Stimulated activated CD4-positive, alpha-beta T cell treated with anti-CD3 and anti-CD28 coated beads, Interleukin-12 subunit alpha, Interleukin-12 subunit beta, amount 100 ng/mL, for 24 hours (primary cell): ENCODE measurements at regions not wholly inside any gene's neighbourhood (a gene's known extent, or its start where the extent isn't known, plus 50 kb on each side); places are given as distances from the start of the nearest gene placed in this dataset.

Experiments
- DNase-seq, 2 experiments: peaks; one replicate each; pipeline ENCODE4 v3.0.0-alpha.2; 2020; ENCODE audit warnings: low read depth in 2 of 2

DNA sequence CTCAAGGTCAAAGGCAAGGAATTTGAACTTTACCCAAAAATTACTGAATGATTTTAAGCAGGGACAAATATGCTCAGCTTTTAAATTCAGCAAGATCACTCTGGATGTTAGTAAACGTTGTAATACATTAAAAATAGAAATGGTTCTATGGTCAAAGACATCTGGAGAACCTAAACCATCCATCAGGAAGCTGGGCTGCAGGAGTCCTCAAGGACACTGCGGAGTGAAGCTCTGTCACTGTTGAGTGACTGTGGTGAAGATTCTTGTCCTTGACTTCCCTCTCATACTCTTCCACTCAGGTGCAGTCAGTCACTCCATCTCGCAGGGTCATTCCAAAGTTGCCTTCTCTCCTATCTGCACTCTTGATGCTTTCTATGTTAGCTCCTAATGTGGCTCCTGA lies 450.7 kb downstream of the FOXO1 start:
- no peak for DNase-seq

DNA sequence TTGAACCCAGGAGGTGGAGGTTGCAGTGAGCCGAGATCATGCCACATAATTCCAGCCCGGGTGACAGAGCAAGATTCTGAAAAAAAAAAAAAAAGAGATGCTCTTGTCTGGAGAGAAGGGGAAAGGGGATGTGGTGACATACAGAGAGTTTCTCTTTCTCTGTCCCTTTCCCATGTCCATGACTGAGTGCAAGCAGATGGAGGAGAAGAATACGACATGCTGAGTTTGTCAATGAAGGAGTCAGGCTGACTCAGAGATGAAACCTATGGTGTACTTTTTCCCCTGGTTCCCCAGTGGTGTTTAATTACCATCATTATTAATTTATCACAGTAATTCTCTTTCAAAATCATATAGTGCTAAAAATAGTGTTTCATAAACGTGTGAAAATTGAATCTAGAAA lies 448.8 kb downstream of the FOXO1 start:
- DNase-seq = no peak

DNA sequence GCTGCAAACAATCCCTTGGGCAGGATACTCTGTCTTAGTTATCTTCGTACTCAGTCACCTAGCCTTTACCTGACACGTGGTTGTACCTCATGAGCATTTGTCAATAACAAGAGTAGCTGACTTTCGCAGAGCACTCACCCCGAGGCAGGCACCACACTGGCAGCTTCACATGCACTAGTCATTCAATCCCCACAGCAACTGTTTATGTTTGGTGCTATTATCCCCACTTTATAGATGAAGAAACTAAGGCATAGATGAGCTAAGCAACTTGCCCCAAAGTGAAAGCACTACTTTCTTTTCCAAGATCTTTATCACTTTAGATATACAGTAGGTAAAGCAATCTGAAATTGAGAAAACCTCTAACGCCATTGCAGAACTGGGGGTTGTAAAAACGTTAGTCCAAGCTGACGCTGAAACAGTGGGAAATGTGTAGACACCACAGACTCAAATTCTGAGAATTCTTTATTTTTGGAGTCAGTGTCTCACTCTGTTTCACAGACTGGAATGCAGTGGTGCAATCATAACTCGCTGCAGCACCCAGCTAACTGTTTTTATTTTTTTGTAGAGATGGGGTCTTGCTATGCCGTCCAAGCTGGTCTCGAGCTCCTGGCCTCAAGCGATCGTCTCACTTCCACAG lies 446.0 kb downstream of the FOXO1 start:
- no peak for DNase-seq

GRCh38 chr13:40221131-40221459 lies 445.3 kb downstream of the FOXO1 start:
- no peak for DNase-seq

- DNase-seq = no peak
These were observed 444.8 kb downstream of the FOXO1 start for GRCh38 chr13:40221460-40222201.

DNA sequence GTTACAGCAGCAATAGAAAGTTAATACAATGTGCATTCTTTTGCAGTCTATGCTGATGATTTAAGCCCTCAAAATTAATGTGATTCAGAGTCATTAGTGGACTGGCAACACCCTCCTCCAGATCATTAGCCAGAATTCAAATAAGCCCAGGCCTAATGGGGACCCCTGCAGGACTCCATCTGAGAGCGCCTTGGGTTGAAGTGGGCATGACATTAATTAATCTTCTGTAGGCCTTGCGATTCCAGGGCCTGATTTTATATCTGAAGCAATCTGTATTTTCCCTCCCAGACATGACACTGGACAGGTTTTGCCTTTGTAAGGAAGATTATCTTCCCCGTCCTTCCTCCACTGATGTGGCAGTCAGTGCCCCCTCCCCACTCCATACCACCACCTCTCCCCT lies 442.9 kb downstream of the FOXO1 start:
- no peak for DNase-seq

GRCh38 chr13:40228496-40228895 lies 437.9 kb downstream of the FOXO1 start:
- DNase-seq = no peak

DNA sequence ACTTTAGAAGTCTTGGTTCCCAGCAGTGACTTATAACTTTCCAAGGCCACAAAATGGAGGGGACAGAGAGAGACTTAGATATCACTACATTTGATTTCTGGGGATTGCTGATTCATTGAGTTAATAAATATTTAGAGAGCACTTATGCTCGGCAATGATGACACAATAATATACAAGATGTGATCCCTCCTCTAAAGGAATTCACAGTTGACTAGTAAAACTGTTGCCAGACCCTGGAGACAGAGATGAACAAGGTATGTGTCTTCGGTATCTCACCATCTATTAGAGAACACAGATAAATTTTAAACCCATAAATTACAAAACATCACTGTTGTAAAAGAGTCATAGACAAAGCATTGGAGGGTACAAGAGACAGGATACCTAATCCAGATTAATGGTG lies 437.5 kb downstream of the FOXO1 start:
- DNase-seq = no peak

DNA sequence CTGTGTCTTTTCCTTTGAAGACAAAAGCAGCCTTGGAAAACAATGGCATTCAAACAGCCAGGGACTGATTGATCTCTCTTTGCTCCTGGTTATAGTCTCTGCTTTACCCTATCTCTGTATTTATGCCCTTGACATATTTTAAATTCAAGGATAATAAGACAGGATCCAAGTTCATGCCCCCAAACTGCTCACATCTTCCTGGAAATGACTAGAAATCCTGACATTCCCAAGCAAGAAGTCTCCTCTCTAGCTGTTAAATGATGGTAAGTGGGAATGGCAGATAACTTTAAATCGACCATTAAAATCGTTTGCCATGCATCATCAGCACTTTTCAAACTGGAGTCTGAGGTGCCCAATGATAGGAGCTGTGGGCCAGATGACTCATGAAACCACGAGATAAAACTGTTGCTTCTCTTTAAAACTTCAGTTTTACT lies 435.6 kb downstream of the FOXO1 start:
- no peak for DNase-seq

DNA sequence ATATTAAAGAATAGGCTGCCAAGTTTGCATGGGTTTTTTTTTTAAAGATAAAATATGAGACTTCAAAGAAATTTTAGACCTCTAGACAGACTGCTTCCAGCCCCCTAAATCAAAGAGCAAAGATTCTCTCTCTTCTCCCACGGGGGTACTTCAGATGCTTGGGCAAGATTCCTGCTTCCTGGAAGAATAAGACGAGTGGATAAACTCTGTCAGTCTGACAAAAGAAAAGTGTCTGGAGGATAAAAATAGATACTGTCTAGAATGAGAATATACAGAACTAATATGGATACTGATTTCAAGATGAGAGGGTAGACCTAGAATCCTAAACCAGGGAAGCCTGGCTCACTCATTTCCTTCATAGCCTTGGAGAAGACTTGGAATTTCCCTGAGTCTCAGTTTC lies 435.1 kb downstream of the FOXO1 start:
- no peak for DNase-seq

- DNase-seq = no peak
These were observed 434.7 kb downstream of the FOXO1 start for GRCh38 chr13:40231751-40232150.

DNA sequence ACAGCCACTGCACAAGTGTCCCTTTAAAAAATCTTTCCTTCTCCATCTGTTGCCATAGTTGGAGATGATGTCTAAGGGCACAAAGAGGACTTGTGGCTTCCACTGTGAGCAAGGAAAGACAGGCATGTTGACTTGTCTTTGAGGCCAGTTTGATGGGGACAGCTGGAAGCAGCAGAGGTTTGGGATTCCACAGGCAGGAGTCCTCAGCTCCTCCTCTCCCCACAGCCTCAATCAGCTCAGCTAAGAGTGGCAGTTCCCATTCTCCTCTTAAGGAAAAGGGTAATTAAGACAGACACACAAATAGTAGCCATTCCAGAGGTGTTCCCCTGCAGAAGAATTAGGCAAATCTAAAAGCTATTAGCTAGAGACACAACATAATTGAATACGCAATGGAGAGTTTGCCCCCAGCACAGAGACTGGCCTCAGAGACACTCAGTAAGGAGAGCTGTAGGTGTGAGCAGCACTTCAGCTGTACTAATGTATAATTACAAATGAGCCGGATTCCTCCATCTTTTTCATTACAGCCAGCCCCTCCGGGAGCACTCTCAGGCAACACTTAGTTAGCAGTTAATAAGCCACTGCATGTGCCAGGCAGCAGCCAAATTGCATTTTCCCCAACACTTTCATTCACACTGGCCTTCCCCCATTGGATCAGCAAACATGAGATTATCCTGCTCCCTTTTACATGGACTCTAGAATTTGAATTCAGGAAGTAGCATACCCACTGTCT lies 434.0 kb downstream of the FOXO1 start:
- DNase-seq = no peak

DNA sequence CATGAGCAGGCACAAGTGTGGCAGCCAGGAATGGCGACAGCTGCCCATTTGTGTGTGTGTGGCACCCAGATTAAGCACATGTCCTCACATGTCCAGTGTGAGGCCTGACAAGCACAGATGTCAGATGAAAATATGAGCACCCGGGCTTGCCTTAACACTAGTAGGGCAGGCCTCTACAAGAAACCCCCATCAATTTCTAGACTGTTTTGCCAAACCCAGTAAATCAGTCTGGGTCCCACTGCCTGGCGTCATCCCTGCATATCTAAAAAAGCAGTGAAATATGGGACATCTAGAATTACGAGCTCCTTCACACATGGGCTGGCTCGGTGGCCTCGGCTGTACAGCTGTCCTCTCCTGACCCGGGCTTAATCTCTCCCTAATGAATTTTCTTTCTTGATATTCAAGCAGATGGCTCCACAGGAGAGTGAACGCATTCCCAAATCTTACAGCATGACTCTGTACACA lies 432.7 kb downstream of the FOXO1 start:
- no peak for DNase-seq

GRCh38 chr13:40235160-40235796 lies 431.2 kb downstream of the FOXO1 start:
- no peak for DNase-seq

- no peak for DNase-seq
These were observed 429.8 kb downstream of the FOXO1 start for GRCh38 chr13:40236566-40237168.

- no peak for DNase-seq
These were observed 427.7 kb downstream of the FOXO1 start for GRCh38 chr13:40238761-40239160.

- no peak for DNase-seq
These were observed 426.1 kb downstream of the FOXO1 start for GRCh38 chr13:40240293-40240692.

- DNase-seq = no peak
These were observed 425.2 kb downstream of the FOXO1 start for GRCh38 chr13:40241125-40241798.

DNA sequence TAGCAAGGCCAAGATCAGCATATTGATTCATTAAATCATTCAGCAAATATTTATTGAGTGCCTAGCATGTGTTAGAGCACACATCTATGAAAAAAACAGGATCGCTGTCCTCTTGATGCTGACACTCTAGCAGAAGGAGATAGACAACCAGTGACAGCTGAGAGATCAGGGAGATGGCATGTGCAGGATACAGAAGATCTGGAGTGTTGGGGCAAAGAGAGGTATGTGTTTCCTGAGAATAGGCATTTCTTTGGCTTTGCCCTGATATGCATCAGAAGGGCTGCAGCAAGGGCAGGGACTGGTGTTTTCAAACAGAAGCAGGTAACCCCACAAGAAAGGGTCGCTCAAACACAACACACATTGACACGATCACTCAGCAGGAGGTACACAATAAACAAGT lies 423.4 kb downstream of the FOXO1 start:
- DNase-seq = no peak

GRCh38 chr13:40243982-40244381 lies 422.5 kb downstream of the FOXO1 start:
- DNase-seq = no peak

GRCh38 chr13:40245567-40245966 lies 420.9 kb downstream of the FOXO1 start:
- DNase-seq = no peak
